WI38 (cell line): ENCODE measurements at regions not wholly inside any gene's neighbourhood (a gene's known extent, or its start where the extent isn't known, plus 50 kb on each side); places are given as distances from the start of the nearest gene placed in this dataset.

ENCODE experiments used
- H3K4me3 ChIP-seq: 2 replicates; pipeline ENCODE4 v1.5.1; 2011; ENCODE audit warnings: low read depth, mild to moderate bottlenecking, control low read depth, low read length
- TF ChIP-seq, protein P1 (sequence below): IDR thresholded peaks from 2 replicates; pipeline ENCODE4 v1.5.1; 2012; ENCODE audit warnings: low read depth, mild to moderate bottlenecking, control low read depth, low read length

DNA sequence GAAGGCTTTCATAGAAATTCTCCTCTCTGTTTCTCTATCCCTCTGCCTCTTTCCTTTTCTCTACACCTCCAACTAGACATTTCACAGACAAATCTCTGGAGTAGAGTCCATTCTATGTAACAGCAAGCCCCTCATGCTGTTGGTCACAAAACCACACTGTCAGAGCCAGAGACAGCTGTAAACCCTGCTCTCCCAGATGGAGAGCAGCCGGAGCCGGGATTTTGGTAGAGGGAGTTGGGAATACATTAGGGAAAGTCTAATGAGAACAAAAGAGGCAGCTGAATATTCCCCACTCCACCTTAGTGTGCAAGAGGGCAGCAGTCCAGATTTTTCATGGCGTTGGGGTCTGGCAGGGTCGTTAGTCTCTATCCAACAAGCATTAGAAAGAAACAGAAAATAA is 68.3 kb upstream of the EDN1 start:
- no peak overlapping the region for H3K4me3 ChIP-seq
- TF ChIP-seq, protein P1, sequence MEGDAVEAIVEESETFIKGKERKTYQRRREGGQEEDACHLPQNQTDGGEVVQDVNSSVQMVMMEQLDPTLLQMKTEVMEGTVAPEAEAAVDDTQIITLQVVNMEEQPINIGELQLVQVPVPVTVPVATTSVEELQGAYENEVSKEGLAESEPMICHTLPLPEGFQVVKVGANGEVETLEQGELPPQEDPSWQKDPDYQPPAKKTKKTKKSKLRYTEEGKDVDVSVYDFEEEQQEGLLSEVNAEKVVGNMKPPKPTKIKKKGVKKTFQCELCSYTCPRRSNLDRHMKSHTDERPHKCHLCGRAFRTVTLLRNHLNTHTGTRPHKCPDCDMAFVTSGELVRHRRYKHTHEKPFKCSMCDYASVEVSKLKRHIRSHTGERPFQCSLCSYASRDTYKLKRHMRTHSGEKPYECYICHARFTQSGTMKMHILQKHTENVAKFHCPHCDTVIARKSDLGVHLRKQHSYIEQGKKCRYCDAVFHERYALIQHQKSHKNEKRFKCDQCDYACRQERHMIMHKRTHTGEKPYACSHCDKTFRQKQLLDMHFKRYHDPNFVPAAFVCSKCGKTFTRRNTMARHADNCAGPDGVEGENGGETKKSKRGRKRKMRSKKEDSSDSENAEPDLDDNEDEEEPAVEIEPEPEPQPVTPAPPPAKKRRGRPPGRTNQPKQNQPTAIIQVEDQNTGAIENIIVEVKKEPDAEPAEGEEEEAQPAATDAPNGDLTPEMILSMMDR = no peak

DNA sequence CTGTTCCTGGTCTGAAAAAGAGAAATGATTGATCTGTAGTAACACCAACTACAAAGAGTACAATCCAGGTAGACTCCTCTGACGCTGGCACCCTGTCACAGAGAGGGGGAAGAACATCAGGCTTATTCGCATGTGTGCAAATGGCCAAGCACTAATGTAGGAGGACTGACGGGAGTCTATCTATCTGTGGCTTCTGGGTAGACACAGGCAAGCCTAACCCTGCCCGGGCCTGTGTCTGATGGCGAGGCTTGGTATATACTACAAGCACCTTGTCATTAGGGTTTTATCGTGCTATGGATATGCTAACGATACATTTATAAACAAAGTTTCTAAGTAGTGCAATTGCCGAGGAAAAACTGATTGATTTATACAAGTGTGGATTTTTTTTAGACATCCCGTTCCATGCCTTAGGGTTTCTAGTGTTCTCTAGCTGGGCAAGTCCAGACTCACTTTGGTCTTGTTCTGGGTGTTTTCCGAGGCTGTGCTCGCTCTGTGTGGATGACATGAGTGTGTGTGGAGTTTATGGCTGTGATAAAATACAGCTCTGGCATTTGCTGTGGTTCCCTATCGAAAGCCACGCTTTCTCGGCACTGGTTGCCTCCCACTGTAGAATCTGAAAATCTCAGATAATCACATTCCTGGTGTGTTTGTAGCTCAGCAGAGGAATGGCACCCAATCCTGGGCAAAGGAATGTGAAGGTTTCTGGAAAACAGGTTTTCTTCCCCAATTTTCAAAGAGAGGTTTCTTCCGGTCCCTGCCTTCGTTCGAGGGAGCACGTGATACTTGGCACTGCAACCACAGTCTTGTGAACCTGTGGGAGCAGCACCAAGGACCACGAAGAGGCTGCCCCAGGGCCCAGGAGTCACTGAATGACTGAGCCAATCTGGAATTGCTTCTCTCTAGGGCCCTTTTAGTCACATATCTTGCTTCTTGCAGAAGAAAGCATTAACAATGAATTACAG is 67.5 kb upstream of the EDN1 start:
- H3K4me3 ChIP-seq = no peak overlapping the region
- TF ChIP-seq, protein P1 = no peak

DNA sequence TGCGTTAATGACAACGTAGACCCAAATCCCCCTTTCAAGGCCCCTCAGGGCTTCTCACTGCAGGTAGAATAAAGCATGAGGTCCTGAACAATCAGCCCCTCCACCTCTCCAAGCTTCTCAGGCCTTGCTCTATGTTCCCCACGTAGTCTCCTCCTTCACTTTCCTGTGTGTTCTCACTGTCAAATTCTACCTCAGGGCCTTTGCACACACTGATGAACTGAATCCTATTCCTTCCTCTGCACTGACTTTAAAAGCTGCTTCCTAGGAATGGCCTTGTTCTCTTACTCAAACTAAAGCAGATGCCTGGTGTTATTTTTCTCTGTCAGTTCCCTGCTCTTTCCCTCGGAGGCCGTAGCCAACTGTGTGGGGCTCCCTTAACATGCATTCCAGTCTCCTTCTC is 66.8 kb upstream of the EDN1 start:
- no peak overlapping the region for H3K4me3 ChIP-seq
- TF ChIP-seq, protein P1 = no peak

DNA sequence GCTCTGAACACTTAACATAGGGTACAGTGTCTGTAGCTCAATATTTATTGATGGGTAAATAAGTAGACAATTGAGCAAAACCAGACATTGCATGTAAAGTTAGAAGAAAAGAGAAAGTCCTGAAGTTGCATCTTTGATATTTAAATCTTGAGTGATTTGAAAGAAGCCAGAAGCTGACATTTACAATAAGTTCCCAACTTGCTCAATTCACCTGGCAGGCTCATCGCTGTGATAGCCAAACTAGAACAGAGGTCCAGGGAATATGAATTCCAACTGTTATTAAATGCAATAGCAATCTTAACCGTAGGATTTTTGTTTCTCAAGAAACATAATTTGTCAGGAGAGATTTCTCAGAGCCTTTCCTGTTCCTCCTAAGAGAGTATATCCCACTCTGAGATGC is 65.9 kb upstream of the EDN1 start:
- TF ChIP-seq, protein P1 = no peak

DNA sequence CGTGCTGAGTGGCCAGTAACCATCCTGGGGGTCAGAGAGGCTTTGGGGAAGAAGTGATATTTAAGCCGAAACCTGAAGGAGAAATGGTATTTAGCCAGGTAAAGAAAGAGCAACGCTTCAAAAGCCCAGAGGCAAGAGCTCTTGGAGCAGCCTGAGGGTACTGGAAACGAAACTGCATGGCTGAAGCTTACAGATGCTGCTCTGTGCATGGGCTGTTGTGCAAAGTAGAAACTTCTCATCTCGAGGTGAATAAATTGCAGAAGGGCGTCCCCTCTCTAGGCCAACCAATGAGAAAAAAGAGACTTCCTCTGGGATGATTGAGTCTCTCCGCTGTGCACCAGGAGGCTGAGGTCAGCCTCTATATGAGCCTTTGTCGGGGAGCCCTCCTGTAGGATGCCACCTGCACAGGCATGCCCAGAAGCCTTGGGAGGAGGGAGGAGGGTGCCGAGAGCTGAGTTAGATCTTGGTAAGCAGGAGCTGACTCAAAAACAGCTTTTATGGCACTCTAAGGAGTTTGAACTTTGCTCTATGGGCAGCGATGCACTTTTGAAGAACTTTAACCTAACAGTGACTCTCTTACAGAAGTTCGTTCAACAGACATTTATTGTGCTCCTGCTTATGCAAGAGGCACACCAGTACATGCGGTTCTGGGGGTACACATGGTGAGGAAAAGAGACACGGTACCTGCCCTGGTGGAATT is 61.6 kb upstream of the EDN1 start:
- TF ChIP-seq, protein P1 = no peak
- H3K4me3 ChIP-seq = no peak overlapping the region

More for the DNA sequence above, 65.9 kb upstream of the EDN1 start:
- no peak overlapping the region for H3K4me3 ChIP-seq

DNA sequence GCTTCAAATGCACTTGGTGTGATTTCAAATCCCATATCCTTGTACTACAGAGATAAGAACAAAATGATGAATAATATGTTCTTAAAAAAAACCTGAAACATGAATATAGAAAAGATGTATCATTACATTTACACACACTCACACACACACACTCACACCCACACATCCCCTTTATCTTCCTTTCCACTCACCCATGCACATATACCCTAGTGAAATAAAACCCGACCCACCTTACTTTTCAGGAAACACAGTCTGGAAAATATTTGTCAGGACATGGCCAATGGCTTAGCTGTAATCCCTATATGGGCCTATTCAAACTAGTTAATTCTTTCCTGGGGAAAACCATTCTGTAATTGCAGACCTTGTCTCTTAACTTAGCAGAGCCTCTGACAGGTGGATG is 60.8 kb upstream of the EDN1 start:
- TF ChIP-seq, protein P1 = no peak
- no peak overlapping the region for H3K4me3 ChIP-seq

DNA sequence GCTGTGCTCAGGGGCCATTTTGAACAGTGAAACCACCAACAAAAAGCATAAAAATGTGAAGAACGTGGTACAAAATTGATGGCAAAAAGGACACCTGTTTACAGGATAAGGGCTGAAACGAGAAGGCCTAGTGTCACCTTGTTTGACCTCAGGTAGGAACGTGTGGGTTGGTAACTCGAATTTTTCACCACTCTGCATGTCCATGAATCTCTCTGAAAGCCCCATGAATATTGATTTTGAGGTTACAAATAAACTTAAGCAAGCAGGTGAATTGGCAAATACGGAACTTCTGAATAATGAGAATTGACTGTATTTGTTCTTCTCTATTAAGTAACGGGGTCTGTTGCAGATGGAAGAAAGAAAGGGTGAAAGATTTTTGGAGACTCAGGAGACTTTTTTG is 59.6 kb upstream of the EDN1 start:
- TF ChIP-seq, protein P1 = no peak
- H3K4me3 ChIP-seq = no peak overlapping the region
